GM12878 (cell line): ENCODE measurements at regions not wholly inside any gene's neighbourhood (a gene's known extent, or its start where the extent isn't known, plus 50 kb on each side); places are given as distances from the start of the nearest gene placed in this dataset.

Source experiments
- ATAC-seq: fragments of 200-7000 bp; cut with Tn5 transposase; 3 replicates; pipeline ENCODE4 v1.9.1; 2020; ENCODE audit warnings: mild to moderate bottlenecking, moderate library complexity
- BruUV-seq: library from RNA; stranded (reverse); fragments of 400-500 nt; replicated peaks from 2 replicates; lab custom pipeline; 2021; lab: Mats Ljungman, UMichigan
- CTCF ChIA-PET: fragments of 300-600 bp; sonication (Branson Sonifier 250); formaldehyde crosslinking; extraction: SDS; loops from one replicate; lab custom pipeline; 2021; ENCODE audit warnings: inconsistent platforms; lab: Yijun Ruan, JAX
- POLR2A ChIA-PET: fragments of 350-600 bp; formaldehyde crosslinking; extraction: SDS; loops from one replicate; lab custom pipeline; 2021; ENCODE audit warnings: inconsistent platforms; lab: Charles Lee
- RAD21 ChIA-PET: fragments of 300-600 bp; sonication (Branson Sonifier 250); formaldehyde crosslinking; loops from one replicate; lab custom pipeline; 2023; ENCODE audit warnings: antibody characterized with exemption; ENCODE audit not compliant: unreplicated experiment; lab: Charles Lee
- SMC1A ChIA-PET: fragments of 300-600 bp; sonication (Branson Sonifier 250); formaldehyde crosslinking; loops from one replicate; lab custom pipeline; 2023; ENCODE audit not compliant: unreplicated experiment, uncharacterized antibody; lab: Charles Lee
- DNase-seq: peaks from one replicate; pipeline ENCODE4 v3.0.0-alpha.2; 2011; ENCODE audit warnings: low read depth, low spot score
- FAIRE-seq: peaks from 3 replicates; lab custom pipeline; 2011; peaks lifted over from hg19 to GRCh38; lab: Jason Lieb, UNC
- H2AFZ ChIP-seq: 2 replicates; pipeline ENCODE4 v1.6.0; 2011; ENCODE audit warnings: low read depth, low read length, control low read depth; ENCODE audit not compliant: control insufficient read depth
- H3K27ac ChIP-seq: 2 replicates; pipeline ENCODE4 v1.5.1; 2011; ENCODE audit warnings: control low read depth; ENCODE audit not compliant: control insufficient read depth, insufficient read depth
- H3K27me3 ChIP-seq, 2 experiments: replicated peaks in 1 of 2; 2 replicates each; pipeline versions ENCODE4 v1.6.0 to v1.6.1; 2011; ENCODE audit warnings: low read length in 1 of 2; ENCODE audit not compliant: control insufficient read depth in 2 of 2, insufficient read depth in 2 of 2
- H3K36me3 ChIP-seq, 2 experiments: 2 replicates each; pipeline ENCODE4 v1.5.1; 2011; ENCODE audit warnings: low read length in 1 of 2; ENCODE audit not compliant: control insufficient read depth in 2 of 2, insufficient read depth in 2 of 2
- H3K4me1 ChIP-seq: 2 replicates; pipeline ENCODE4 v1.6.1; 2011; ENCODE audit warnings: mild to moderate bottlenecking, low read length, moderate library complexity, mixed read lengths; ENCODE audit not compliant: control insufficient read depth, insufficient read depth
- H3K4me2 ChIP-seq: 2 replicates; pipeline ENCODE4 v1.6.0; 2011; ENCODE audit warnings: control low read depth; ENCODE audit not compliant: control insufficient read depth, insufficient read depth
- H3K4me3 ChIP-seq: fragments of 200-600 bp; sonication (generic); 2 replicates; pipeline ENCODE4 v1.5.1; 2016
- H3K79me2 ChIP-seq: 2 replicates; pipeline ENCODE4 v1.6.0; 2011; ENCODE audit warnings: low read length; ENCODE audit not compliant: control insufficient read depth, insufficient read depth
- H3K9ac ChIP-seq: 2 replicates; pipeline ENCODE4 v1.8.0; 2011; ENCODE audit warnings: low read length, control low read depth, mixed read lengths; ENCODE audit not compliant: control insufficient read depth, insufficient read depth
- H3K9me3 ChIP-seq: replicated peaks from 3 replicates; pipeline ENCODE4 v1.5.1; 2011; ENCODE audit warnings: mild to moderate bottlenecking, low read length; ENCODE audit not compliant: control insufficient read depth, insufficient read depth
- H4K20me1 ChIP-seq: 2 replicates; pipeline ENCODE4 v1.6.0; 2011; ENCODE audit not compliant: control insufficient read depth, insufficient read depth
- CHD1 ChIP-seq: IDR thresholded peaks from 2 replicates; pipeline ENCODE4 v1.6.1; 2012; ENCODE audit warnings: low read depth, low read length, improper control_type of control experiment
- EP300 ChIP-seq, 2 experiments: fragments of 150-350 bp in 1 of 2; IDR thresholded peaks; 2 replicates each; pipeline ENCODE4 v1.6.1; 2011 to 2012; ENCODE audit warnings: low read depth in 2 of 2, low read length in 2 of 2, borderline replicate concordance in 1 of 2, improper control_type of control experiment in 1 of 2, inconsistent platforms in 1 of 2; ENCODE audit not compliant: control insufficient read depth in 1 of 2
- FOS ChIP-seq: IDR thresholded peaks from 3 replicates; pipeline ENCODE4 v1.6.1; 2011; ENCODE audit warnings: borderline replicate concordance; ENCODE audit not compliant: insufficient read length; ENCODE audit errors: extremely low read depth
- KDM1A ChIP-seq: fragments of 200-600 bp; sonication (generic); IDR thresholded peaks from 2 replicates; pipeline ENCODE4 v1.6.1; 2016; ENCODE audit warnings: borderline replicate concordance
- MTA2 ChIP-seq: fragments of 450-650 bp; IDR thresholded peaks from 2 replicates; pipeline ENCODE4 v1.6.1; 2016; ENCODE audit warnings: low read depth, mild to moderate bottlenecking, moderate library complexity
- MYC ChIP-seq: IDR thresholded peaks from 2 replicates; pipeline ENCODE4 v1.6.1; 2011; ENCODE audit warnings: mild to moderate bottlenecking, low read length, moderate library complexity, inconsistent platforms; ENCODE audit not compliant: insufficient read depth, insufficient replicate concordance, insufficient read length, severe bottlenecking
- NBN ChIP-seq: fragments of 450-650 bp; IDR thresholded peaks from 2 replicates; pipeline ENCODE4 v1.6.1; 2016
- NKRF ChIP-seq: fragments of 450-650 bp; conservative IDR thresholded peaks from 2 replicates; pipeline ENCODE4 v1.6.1; 2017; ENCODE audit warnings: mild to moderate bottlenecking, moderate library complexity
- PAX8 ChIP-seq: fragments of 450-650 bp; IDR thresholded peaks from 2 replicates; pipeline ENCODE4 v1.6.1; 2017; ENCODE audit warnings: mild to moderate bottlenecking, moderate library complexity
- PBX3 ChIP-seq: IDR thresholded peaks from 2 replicates; pipeline ENCODE4 v1.6.1; 2011; ENCODE audit warnings: mild to moderate bottlenecking, low read depth, low read length, moderate library complexity; ENCODE audit not compliant: insufficient replicate concordance
- PML ChIP-seq: IDR thresholded peaks from 2 replicates; pipeline ENCODE4 v1.6.1; 2012; ENCODE audit warnings: low read length, inconsistent platforms
- RELA ChIP-seq: fragments of 450-650 bp; IDR thresholded peaks from 2 replicates; pipeline ENCODE4 v1.8.0; 2014; ENCODE audit warnings: borderline replicate concordance; ENCODE audit not compliant: partially characterized antibody
- SMARCA5 ChIP-seq: fragments of 450-650 bp; IDR thresholded peaks from 2 replicates; pipeline ENCODE4 v1.6.1; 2017; ENCODE audit warnings: mild to moderate bottlenecking
- SP1 ChIP-seq: IDR thresholded peaks from one replicate; pipeline ENCODE4 v1.6.1; 2011; ENCODE audit warnings: low read depth, low read length
- STAT3 ChIP-seq: IDR thresholded peaks from 2 replicates; pipeline ENCODE4 v1.6.1; 2011; ENCODE audit warnings: low read depth, low read length, improper control_type of control experiment
- YY1 ChIP-seq: IDR thresholded peaks from 2 replicates; pipeline ENCODE4 v1.6.1; 2011; ENCODE audit warnings: low read depth, mild to moderate bottlenecking, low read length
- ZNF592 ChIP-seq: fragments of 450-650 bp; IDR thresholded peaks from 2 replicates; pipeline ENCODE4 v1.6.1; 2017; ENCODE audit warnings: mild to moderate bottlenecking, moderate library complexity
- WGBS: methylation state at CpG from one replicate; pipeline ENCODE4 v1.1.6; 2016; ENCODE audit warnings: low lambda C conversion rate; ENCODE audit not compliant: insufficient replicate concordance, insufficient coverage; ENCODE audit errors: missing lambda C conversion rate; 5-methylcytosine and 5-hydroxymethylcytosine counted together
- in situ Hi-C: fragments of 300-500 bp; cut with MboI; formaldehyde crosslinking; loops from 9 replicates; pipeline ENCODE4 v1.14.3; 2018; ENCODE audit warnings: mixed read lengths
- intact Hi-C: fragments of 100-400 bp; cut with micrococcal nuclease; formaldehyde crosslinking; loops from one replicate; pipeline ENCODE4 v1.14.2; 2022; ENCODE audit not compliant: unreplicated experiment

GRCh38 chr7:3176112-3177000, 124.7 kb upstream of the SDK1 start:
- H3K4me1 ChIP-seq = no peaks in the 10 kb centered on the region
- POLR2A ChIA-PET = no interaction called here
- DNase-seq (no peak), ATAC-seq (no peak), FAIRE-seq (no peak)
- no peak overlapping the region for H3K4me2 ChIP-seq
- SMC1A ChIA-PET = no interaction called here
- no peaks in the 10 kb centered on the region for H4K20me1 ChIP-seq
- no peaks in the 10 kb centered on the region for H3K36me3 ChIP-seq
- no peaks in the 10 kb centered on the region for H3K9me3 ChIP-seq
- in situ Hi-C loops (no loop called here), intact Hi-C loops (no loop called here)
- CTCF ChIA-PET = no interaction called here
- 24% methylated on average over 10 of the region's 10 CpGs for WGBS
- H2AFZ ChIP-seq = no peak overlapping the region
- no peak for TF ChIP-seq MTA2
- TF ChIP-seq MYC = no peak
- no peak for TF ChIP-seq FOS
- no peak for TF ChIP-seq SP1
- no peak for TF ChIP-seq PBX3
- no peak for TF ChIP-seq SMARCA5
- no peak for TF ChIP-seq EP300 (IDR thresholded peaks at IDR 0.05; ENCODE audit: borderline replicate concordance in 1 of 2, control insufficient read depth in 1 of 2, low read depth in 2 of 2, low read length in 2 of 2)
- TF ChIP-seq YY1 = no peak
- TF ChIP-seq RELA = no peak
- no peak for TF ChIP-seq CHD1
- TF ChIP-seq ZNF592 = no peak
- TF ChIP-seq KDM1A = no peak
- no peak for TF ChIP-seq PML
- TF ChIP-seq NKRF = no peak
- TF ChIP-seq PAX8 = no peak
- TF ChIP-seq STAT3 = no peak
- no peak for TF ChIP-seq NBN
- H3K79me2 ChIP-seq = no peaks in the 10 kb centered on the region
- no TSS peak for BruUV-seq
- RAD21 ChIA-PET = interaction anchor here (0.7 kb wide), 1 partner anchor 282 kb away, joined by 3 read pairs; no protein-coding TSS in a partner anchor
- no peak overlapping the region for H3K4me3 ChIP-seq
- no peak overlapping the region for H3K9ac ChIP-seq
- H3K27ac ChIP-seq = no peak overlapping the region
- H3K27me3 ChIP-seq = no peaks in the 10 kb centered on the region
